ENCODE measurements at regions not wholly inside any gene's neighbourhood (a gene's known extent, or its start where the extent isn't known, plus 50 kb on each side); places are given as distances from the start of the nearest gene placed in this dataset.

DNA sequence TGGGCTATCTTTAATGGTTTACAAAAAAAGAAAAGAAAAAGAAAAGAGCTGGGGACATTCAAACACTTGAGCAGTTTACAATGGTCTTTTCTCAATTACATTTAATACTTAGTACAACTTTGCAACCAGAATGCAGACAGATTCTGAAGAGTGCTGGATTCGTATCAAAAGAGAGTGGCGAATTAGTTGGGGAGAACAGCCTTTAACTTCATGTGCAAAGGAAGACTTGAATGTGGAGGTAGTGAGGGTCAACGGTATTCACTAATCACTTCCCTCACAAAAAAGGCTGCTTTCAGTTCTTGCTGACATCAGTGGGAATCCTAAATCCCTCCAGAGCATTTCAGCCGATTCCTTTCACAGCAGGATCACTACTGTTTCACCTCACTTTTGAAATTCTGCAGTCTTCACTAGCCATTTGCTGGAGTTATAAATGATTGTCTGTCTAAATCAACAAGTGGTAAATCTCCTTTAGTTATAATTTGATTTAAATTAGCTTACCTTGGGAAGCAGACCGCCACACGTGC, 323.0 kb upstream of the SEMA6D start:
- Histone ChIP-seq H3K4me3 (ENCODE audit: low read length in 3 of 3) (no peak overlapping the region), H3K27me3 (ENCODE audit: control insufficient read depth in 3 of 3, insufficient read depth in 3 of 3, low read length in 3 of 3) (no peaks in the 10 kb centered on the region), H3K27ac (ENCODE audit: low read depth, low read length) (no peak overlapping the region), H3K9me3 (ENCODE audit: control insufficient read depth in 3 of 3, low read length in 3 of 3) (no peaks in the 10 kb centered on the region), H3K36me3 (ENCODE audit: control insufficient read depth in 3 of 3, insufficient read depth in 3 of 3, low read length in 3 of 3) (no peaks in the 10 kb centered on the region), H3K4me1 (ENCODE audit: control insufficient read depth in 3 of 3, insufficient read depth in 3 of 3, low read length in 3 of 3) (peaks cover 0 to 3% (median 0%) of the 10 kb centered on the region in 3 donors), H3K9ac (ENCODE audit: low read depth in 1 of 3, low read length in 3 of 3) (no peak overlapping the region)

DNA sequence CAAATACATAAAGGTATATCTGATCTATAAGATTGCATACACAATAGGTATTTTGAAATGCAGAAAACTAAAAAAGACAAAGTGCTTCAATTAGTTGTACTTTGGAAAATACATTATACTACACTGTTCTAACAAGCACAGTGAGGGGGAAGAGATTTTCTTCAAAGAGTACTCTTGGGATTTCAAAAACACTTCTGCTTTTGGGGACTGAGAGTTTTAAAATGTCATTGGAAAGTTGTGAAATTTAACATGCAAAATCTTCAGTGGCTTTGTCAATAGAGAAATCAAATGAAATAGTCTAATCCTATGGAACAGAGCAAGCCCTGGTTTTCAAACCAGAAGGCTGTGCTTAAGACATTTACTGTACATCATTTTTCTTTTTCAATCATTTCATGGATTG, 322.2 kb upstream of the SEMA6D start:
- Histone ChIP-seq H3K4me3 (ENCODE audit: low read length in 3 of 3) (no peak overlapping the region), H3K36me3 (ENCODE audit: control insufficient read depth in 3 of 3, insufficient read depth in 3 of 3, low read length in 3 of 3) (no peaks in the 10 kb centered on the region), H3K27me3 (ENCODE audit: control insufficient read depth in 3 of 3, insufficient read depth in 3 of 3, low read length in 3 of 3) (no peaks in the 10 kb centered on the region), H3K27ac (ENCODE audit: low read depth, low read length) (no peak overlapping the region), H3K4me1 (ENCODE audit: control insufficient read depth in 3 of 3, insufficient read depth in 3 of 3, low read length in 3 of 3) (peaks cover 0 to 3% (median 0%) of the 10 kb centered on the region in 3 donors), H3K9me3 (ENCODE audit: control insufficient read depth in 3 of 3, low read length in 3 of 3) (no peaks in the 10 kb centered on the region), H3K9ac (ENCODE audit: low read depth in 1 of 3, low read length in 3 of 3) (no peak overlapping the region)

DNA sequence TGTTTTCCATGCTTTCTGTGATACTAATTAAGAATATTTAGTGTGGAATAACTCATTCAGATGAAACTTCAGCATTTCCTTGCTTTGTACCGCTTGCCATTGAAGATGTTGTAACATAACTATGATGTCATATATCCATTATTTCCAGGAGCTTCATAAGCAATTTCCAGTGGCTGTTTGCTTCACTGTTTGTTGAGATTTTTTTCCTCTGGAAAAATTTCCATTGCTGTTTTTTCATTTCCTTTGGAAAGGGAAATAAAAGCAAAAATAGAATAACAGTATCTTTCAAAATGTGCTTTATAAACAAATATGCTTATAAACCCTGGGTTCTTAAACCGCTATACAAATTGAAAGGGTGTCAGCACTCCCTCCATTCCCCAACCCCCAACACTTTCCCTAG, 319.6 kb upstream of the SEMA6D start:
- H3K4me1 ChIP-seq (ENCODE audit: control insufficient read depth in 3 of 3, insufficient read depth in 3 of 3, low read length in 3 of 3) = peaks cover 0 to 3% (median 0%) of the 10 kb centered on the region in 3 donors
- no peak overlapping the region for H3K9ac ChIP-seq (ENCODE audit: low read depth in 1 of 3, low read length in 3 of 3)
- no peak overlapping the region for H3K27ac ChIP-seq (ENCODE audit: low read depth, low read length)
- no peaks in the 10 kb centered on the region for H3K9me3 ChIP-seq (ENCODE audit: control insufficient read depth in 3 of 3, low read length in 3 of 3)
- no peaks in the 10 kb centered on the region for H3K27me3 ChIP-seq (ENCODE audit: control insufficient read depth in 3 of 3, insufficient read depth in 3 of 3, low read length in 3 of 3)
- H3K36me3 ChIP-seq (ENCODE audit: control insufficient read depth in 3 of 3, insufficient read depth in 3 of 3, low read length in 3 of 3) = no peaks in the 10 kb centered on the region
- no peak overlapping the region for H3K4me3 ChIP-seq (ENCODE audit: low read length in 3 of 3)

DNA sequence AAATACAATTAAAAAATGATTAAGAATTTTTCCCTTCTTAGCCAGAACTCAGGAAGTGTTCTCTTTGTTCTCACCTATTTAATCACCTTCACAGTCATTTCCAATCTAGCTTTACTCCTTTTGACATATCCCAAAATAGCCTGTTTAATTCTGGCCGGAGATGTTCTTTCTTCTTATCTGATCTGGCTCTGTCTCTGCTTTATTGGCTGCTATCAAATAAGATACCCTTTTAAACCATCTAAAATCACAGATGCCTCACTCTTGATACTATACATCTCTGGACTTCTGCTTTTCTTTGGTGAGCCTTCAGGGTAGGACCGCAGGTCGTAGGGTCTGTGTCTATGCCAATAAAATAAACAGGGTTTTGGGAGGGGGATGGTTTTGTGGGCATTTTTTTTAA, 319.2 kb upstream of the SEMA6D start:
- no peaks in the 10 kb centered on the region for H3K9me3 ChIP-seq (ENCODE audit: control insufficient read depth in 3 of 3, low read length in 3 of 3)
- H3K36me3 ChIP-seq (ENCODE audit: control insufficient read depth in 3 of 3, insufficient read depth in 3 of 3, low read length in 3 of 3) = no peaks in the 10 kb centered on the region
- H3K27ac ChIP-seq (ENCODE audit: low read depth, low read length) = no peak overlapping the region
- H3K4me3 ChIP-seq (ENCODE audit: low read length in 3 of 3) = no peak overlapping the region
- peaks cover 0 to 3% (median 0%) of the 10 kb centered on the region in 3 donors for H3K4me1 ChIP-seq (ENCODE audit: control insufficient read depth in 3 of 3, insufficient read depth in 3 of 3, low read length in 3 of 3)
- H3K9ac ChIP-seq (ENCODE audit: low read depth in 1 of 3, low read length in 3 of 3) = no peak overlapping the region
- H3K27me3 ChIP-seq (ENCODE audit: control insufficient read depth in 3 of 3, insufficient read depth in 3 of 3, low read length in 3 of 3) = no peaks in the 10 kb centered on the region

DNA sequence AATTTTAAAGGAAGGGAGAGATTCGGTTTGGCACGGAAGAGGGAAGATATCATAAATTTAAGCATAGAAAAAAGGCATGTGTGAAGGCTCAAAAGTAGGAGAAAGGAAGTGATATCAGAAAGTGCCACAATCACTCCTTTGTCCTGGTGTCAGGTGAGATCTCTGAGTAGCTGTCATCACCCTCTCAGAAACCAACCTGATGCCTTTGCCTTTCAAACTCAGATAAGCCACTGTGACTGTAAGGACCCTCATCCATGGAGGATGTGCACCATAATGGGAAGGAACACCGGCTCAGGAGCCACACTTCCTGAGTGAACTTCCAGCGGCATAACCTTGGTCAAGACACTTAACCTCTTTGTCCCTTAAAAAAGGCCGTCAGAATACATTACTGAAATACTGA, 318.7 kb upstream of the SEMA6D start:
- no peak overlapping the region for H3K4me3 ChIP-seq (ENCODE audit: low read length in 3 of 3)
- no peak overlapping the region for H3K9ac ChIP-seq (ENCODE audit: low read depth in 1 of 3, low read length in 3 of 3)
- no peak overlapping the region for H3K27ac ChIP-seq (ENCODE audit: low read depth, low read length)

DNA sequence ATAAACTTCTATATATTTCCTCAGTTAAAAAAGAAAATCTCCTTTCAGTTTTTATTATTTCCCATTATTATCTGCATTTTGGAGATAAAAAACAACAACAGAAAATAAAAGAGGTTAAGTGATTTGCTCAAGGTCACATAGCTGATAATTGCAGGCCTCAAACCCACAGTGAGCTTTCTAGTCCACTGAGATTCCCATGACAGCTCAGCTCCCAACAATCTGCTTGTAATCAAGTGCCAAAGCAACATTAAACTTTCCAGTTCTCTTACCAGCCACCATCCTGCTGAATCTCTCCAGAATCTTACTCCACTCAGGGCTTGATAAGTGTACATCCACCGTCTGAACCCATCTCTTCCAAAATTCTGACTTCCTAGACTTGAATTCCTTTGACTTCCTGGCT, 318.2 kb upstream of the SEMA6D start:
- H3K27me3 ChIP-seq (ENCODE audit: control insufficient read depth in 3 of 3, insufficient read depth in 3 of 3, low read length in 3 of 3) = no peaks in the 10 kb centered on the region
- H3K27ac ChIP-seq (ENCODE audit: low read depth, low read length) = no peak overlapping the region
- no peaks in the 10 kb centered on the region for H3K9me3 ChIP-seq (ENCODE audit: control insufficient read depth in 3 of 3, low read length in 3 of 3)
- no peak overlapping the region for H3K9ac ChIP-seq (ENCODE audit: low read depth in 1 of 3, low read length in 3 of 3)
- no peaks in the 10 kb centered on the region for H3K36me3 ChIP-seq (ENCODE audit: control insufficient read depth in 3 of 3, insufficient read depth in 3 of 3, low read length in 3 of 3)
- peaks cover 0 to 3% (median 0%) of the 10 kb centered on the region in 3 donors for H3K4me1 ChIP-seq (ENCODE audit: control insufficient read depth in 3 of 3, insufficient read depth in 3 of 3, low read length in 3 of 3)
- no peak overlapping the region for H3K4me3 ChIP-seq (ENCODE audit: low read length in 3 of 3)

More for the DNA sequence above, 318.7 kb upstream of the SEMA6D start:
- Histone ChIP-seq H3K9me3 (ENCODE audit: control insufficient read depth in 3 of 3, low read length in 3 of 3) (no peaks in the 10 kb centered on the region), H3K27me3 (ENCODE audit: control insufficient read depth in 3 of 3, insufficient read depth in 3 of 3, low read length in 3 of 3) (no peaks in the 10 kb centered on the region), H3K4me1 (ENCODE audit: control insufficient read depth in 3 of 3, insufficient read depth in 3 of 3, low read length in 3 of 3) (peaks cover 0 to 3% (median 0%) of the 10 kb centered on the region in 3 donors), H3K36me3 (ENCODE audit: control insufficient read depth in 3 of 3, insufficient read depth in 3 of 3, low read length in 3 of 3) (no peaks in the 10 kb centered on the region)

DNA sequence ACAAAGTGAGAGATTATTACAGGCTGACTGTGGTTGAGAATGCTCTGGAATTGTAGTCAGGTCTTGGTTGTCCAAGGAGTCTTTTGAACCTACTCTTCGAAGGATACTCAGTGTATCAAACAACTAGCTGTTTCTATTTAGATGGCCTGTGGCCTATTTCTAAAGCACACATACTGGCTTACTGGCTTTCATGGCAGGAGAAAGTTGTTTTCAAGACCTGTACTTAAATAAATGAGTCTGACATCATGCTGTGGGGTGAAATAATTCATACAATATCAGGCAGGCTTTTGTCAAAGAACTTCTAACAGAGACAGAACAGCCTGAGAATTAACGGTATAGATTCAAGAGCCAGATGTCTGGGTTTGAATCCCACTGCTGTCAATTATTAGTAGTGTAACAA, 316.7 kb upstream of the SEMA6D start:
- Histone ChIP-seq H3K36me3 (ENCODE audit: control insufficient read depth in 3 of 3, insufficient read depth in 3 of 3, low read length in 3 of 3) (no peaks in the 10 kb centered on the region), H3K27ac (ENCODE audit: low read depth, low read length) (no peak overlapping the region), H3K9me3 (ENCODE audit: control insufficient read depth in 3 of 3, low read length in 3 of 3) (no peaks in the 10 kb centered on the region), H3K27me3 (ENCODE audit: control insufficient read depth in 3 of 3, insufficient read depth in 3 of 3, low read length in 3 of 3) (no peaks in the 10 kb centered on the region), H3K9ac (ENCODE audit: low read depth in 1 of 3, low read length in 3 of 3) (no peak overlapping the region), H3K4me1 (ENCODE audit: control insufficient read depth in 3 of 3, insufficient read depth in 3 of 3, low read length in 3 of 3) (peaks cover 0 to 3% (median 0%) of the 10 kb centered on the region in 3 donors), H3K4me3 (ENCODE audit: low read length in 3 of 3) (no peak overlapping the region)

DNA sequence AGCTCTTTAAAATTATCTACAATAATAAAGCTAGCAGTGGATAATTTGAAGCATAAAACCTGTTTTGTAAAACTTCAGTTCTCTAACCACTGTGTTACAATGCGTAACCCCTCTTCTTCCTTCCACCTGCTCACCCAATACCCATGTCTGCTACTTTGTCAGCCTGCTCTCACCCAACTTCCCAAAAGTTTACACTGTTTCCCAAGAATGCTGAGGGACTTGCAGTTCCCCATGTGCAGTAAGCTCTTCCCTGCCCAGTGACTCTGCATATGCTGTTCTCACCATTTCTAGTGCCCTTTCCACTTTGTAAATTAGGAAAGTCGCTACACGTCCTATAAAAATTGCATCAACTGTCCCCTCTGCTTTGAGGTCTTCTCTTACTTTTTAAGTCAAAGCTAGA, 315.9 kb upstream of the SEMA6D start:
- H3K27me3 ChIP-seq (ENCODE audit: control insufficient read depth in 3 of 3, insufficient read depth in 3 of 3, low read length in 3 of 3) = no peaks in the 10 kb centered on the region

DNA sequence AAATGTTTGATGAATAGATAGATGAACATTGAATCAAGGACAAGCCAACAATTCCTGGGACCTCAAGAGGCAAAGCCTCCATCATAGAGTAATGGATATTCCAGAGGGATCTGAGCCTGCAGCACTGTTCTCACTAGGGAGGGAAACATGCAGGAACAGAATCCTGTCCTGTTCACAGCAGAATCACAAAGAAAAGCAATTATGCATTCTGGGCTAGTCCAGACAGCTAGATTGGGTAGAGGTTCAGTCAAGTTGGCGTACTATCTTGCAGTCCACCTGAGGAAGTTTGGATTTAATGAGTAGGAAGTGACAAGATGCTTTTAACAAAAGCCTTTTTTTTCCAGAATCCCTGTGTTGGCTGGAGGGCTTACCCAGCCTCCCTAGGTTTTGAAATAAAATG, 314.5 kb upstream of the SEMA6D start:
- H3K27ac ChIP-seq (ENCODE audit: low read depth, low read length) = no peak overlapping the region
- no peaks in the 10 kb centered on the region for H3K27me3 ChIP-seq (ENCODE audit: control insufficient read depth in 3 of 3, insufficient read depth in 3 of 3, low read length in 3 of 3)
- no peak overlapping the region for H3K9ac ChIP-seq (ENCODE audit: low read depth in 1 of 3, low read length in 3 of 3)
- no peak overlapping the region for H3K4me3 ChIP-seq (ENCODE audit: low read length in 3 of 3)
- peaks cover 0 to 3% (median 0%) of the 10 kb centered on the region in 3 donors for H3K4me1 ChIP-seq (ENCODE audit: control insufficient read depth in 3 of 3, insufficient read depth in 3 of 3, low read length in 3 of 3)
- H3K36me3 ChIP-seq (ENCODE audit: control insufficient read depth in 3 of 3, insufficient read depth in 3 of 3, low read length in 3 of 3) = no peaks in the 10 kb centered on the region
- no peaks in the 10 kb centered on the region for H3K9me3 ChIP-seq (ENCODE audit: control insufficient read depth in 3 of 3, low read length in 3 of 3)

More for the DNA sequence above, 315.9 kb upstream of the SEMA6D start:
- Histone ChIP-seq H3K4me3 (ENCODE audit: low read length in 3 of 3) (no peak overlapping the region), H3K9me3 (ENCODE audit: control insufficient read depth in 3 of 3, low read length in 3 of 3) (no peaks in the 10 kb centered on the region), H3K4me1 (ENCODE audit: control insufficient read depth in 3 of 3, insufficient read depth in 3 of 3, low read length in 3 of 3) (peaks cover 0 to 3% (median 0%) of the 10 kb centered on the region in 3 donors), H3K36me3 (ENCODE audit: control insufficient read depth in 3 of 3, insufficient read depth in 3 of 3, low read length in 3 of 3) (no peaks in the 10 kb centered on the region), H3K27ac (ENCODE audit: low read depth, low read length) (no peak overlapping the region), H3K9ac (ENCODE audit: low read depth in 1 of 3, low read length in 3 of 3) (no peak overlapping the region)

DNA sequence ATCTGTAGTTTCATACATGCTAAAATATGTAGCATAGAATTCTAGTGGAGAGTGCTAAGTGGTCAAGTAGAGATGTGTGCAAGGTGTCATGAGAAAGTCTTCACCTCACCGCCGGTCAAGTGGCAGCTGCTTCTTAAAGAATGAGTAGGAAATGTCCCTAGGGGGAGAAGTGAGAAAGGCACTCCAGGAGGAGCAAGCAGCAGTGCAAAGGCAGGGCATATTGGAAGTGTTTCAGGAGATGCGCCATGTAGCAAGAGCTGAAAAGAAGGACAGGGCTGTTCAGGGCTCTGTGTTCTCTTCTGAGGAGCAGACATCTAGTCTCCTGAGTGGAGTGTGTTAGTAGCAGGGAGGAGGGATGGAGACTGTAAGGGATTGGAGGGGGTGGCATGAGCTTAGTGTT, 312.4 kb upstream of the SEMA6D start:
- no peaks in the 10 kb centered on the region for H3K36me3 ChIP-seq (ENCODE audit: control insufficient read depth in 3 of 3, insufficient read depth in 3 of 3, low read length in 3 of 3)

More for the DNA sequence above, 312.4 kb upstream of the SEMA6D start:
- H3K27me3 ChIP-seq (ENCODE audit: control insufficient read depth in 3 of 3, insufficient read depth in 3 of 3, low read length in 3 of 3) = no peaks in the 10 kb centered on the region
- no peaks in the 10 kb centered on the region for H3K4me1 ChIP-seq (ENCODE audit: control insufficient read depth in 3 of 3, insufficient read depth in 3 of 3, low read length in 3 of 3)
- no peak overlapping the region for H3K4me3 ChIP-seq (ENCODE audit: low read length in 3 of 3)
- H3K9ac ChIP-seq (ENCODE audit: low read depth in 1 of 3, low read length in 3 of 3) = no peak overlapping the region
- no peaks in the 10 kb centered on the region for H3K9me3 ChIP-seq (ENCODE audit: control insufficient read depth in 3 of 3, low read length in 3 of 3)
- H3K27ac ChIP-seq (ENCODE audit: low read depth, low read length) = no peak overlapping the region
